HG03342 (cell line): ENCODE measurements at regions not wholly inside any gene's neighbourhood (a gene's known extent, or its start where the extent isn't known, plus 50 kb on each side); places are given as distances from the start of the nearest gene placed in this dataset.

Experiments used
- ATAC-seq: cut with Tn5 transposase; IDR thresholded peaks from one replicate; pipeline ENCODE4 v1.9.1; 2021; ENCODE audit warnings: mild to moderate bottlenecking, moderate library complexity; ENCODE audit not compliant: unreplicated experiment

DNA sequence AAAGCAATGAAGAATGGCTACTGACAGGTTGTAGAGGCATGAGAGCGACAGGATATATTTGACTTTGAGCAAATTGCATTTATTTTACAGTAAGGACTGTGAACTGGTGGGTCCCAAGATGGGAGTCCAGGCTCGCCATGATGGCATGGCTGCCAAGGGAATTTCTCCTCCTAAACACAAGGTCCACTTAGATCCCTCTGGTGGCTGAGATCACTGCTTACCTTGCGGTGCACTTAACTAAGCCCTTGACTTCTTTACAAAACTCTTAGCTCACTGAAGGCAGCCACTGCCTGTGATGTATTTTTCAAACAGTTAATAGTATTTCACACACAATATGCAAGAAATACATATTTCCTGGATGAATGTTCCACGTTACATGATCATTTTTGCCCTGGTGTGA is 50.3 kb upstream of the SORBS2 start:
- no peak for ATAC-seq

DNA sequence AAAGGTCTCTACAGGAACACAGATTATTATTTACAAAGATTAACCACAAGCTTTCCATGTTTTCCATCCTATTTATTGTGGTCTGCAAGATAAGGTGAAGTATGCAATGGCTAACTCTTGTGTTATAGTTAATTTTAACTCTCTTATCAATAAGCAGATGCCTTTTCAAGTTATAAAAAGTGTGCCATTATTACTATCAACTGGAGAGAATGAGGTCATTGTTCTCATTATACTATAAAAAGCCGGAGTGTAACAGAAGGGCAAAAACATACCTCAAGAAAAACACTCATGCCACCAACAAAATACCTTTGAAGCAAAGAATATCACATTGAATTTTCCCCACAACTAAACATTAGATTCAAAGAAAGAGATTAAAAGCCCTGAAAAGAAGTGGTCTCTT is 52.0 kb upstream of the SORBS2 start:
- ATAC-seq: no peak

DNA sequence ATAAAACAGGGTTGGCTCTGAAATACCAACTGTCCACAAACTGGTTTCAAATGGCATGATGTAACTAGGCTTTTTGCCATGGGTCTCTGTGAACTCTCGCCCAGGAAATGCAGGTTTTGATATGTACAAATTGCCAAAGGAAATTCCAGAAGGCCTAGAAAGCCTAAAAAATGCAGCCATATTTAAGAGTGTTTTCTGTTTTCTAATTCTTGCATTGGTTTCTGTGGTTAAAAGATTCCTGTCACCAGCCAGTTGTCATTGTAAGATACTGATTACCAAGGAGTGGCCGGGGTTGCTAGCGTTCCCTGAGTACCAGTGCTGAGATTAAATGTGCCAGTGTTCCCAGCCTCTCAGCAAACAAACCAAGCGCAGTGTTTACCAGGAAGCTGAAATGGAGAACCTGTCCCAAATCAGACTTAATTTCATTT is 53.9 kb upstream of the SORBS2 start:
- no peak for ATAC-seq

DNA sequence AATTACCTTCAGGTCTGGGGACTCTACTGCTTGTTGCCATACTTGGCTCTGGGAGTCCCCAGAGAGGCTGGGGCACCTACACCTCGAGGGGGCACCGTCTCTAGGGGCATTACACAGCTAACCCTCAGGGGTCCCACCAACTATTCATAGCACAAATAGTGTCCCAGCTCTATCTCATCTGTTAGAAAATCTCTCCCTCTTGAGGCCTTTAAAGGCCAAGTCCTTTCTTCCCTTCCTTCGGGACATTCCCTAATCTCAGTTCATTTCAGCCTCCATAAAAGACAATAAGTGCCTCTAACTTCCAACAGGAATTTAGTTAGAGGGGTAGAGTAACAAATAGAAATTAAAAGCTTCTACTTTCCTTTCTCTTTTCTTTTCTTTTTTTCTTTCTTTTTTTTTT is 55.8 kb upstream of the SORBS2 start:
- no peak for ATAC-seq

DNA sequence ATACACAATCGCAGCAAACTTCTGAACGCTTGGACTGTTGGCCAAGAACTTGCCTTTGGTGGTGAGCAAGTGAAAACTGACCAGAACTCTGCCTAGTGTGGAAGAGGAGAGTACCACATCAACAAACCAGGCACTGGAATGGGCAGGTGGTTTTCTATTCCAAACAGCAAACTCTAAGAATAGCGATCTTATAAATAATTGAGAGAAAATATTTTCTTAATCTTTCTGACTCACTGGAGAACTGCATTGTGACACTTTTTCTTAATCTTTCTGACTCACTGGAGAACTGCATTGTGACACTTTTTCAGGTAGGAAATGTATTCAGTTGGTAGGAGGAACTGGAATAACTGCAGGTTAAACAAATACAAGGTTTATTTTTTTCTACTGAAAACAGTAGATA is 57.0 kb upstream of the SORBS2 start:
- no peak for ATAC-seq

DNA sequence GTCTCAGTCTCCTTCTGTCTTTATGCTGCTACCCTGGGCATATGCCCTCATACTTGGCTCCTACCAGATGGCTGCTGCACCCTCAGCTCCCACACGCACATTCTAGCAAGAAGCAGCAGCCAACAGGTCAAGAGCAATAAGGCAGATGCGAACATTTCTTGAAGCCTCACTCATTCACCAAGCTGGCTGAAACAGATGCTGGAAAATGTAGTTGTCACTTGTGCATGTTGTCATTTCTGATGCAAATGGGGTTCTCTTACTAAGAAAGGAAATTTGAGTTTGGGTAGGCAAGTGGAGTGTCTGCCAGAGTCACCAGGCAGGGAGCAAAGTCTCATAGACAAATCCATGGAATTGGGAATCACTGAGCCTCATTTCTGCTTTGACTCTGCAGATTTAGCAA is 57.4 kb upstream of the SORBS2 start:
- ATAC-seq: no peak

DNA sequence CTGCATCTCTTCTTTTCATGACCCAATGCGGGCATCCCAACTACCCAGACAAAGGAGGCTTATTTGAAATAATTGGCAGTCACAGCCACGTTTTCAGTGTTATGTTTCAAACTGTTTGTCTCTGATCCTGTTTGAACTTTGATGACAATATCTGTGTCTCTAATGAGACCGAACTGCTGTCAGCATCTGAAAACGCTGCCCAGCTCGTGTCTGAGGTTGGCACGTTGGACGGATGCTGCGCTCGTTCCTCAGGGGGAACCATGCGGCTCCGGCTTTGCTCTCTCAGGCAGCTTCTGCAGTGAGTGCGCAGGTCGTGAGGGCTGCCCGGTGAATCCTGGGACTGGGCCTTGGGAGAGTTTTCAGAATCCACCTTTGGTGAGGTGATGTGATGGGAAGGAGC is 58.4 kb upstream of the SORBS2 start:
- no peak for ATAC-seq

DNA sequence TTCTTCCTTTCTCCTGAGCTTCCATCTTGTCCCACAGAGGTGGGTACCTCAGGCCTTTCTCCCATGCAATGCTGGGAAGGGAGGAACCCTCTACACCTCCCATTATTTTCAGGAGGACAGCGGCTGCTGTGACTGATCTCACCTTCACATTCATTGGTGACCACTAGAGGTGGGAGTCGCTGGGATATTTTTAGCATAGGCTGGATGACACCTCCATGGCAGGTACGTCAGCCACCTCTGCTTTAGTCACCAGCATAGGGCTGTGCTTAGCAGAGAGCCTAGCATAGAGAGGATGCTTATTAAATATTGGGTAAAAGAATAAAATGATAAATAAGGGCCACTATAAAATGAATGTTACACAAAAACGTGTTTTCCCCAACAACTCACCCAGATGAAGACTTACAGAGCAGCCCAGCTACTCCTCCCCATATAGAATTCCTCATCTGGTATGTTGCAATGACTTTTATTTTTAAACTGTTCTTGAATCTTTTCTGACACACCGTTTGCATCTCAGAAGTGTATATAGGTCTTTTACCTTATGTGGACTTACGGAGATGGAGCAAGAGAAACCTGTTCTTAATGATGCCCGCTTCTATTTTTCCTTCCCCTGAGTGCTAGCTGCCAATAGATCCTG is 60.9 kb upstream of the SORBS2 start:
- ATAC-seq: no peak

DNA sequence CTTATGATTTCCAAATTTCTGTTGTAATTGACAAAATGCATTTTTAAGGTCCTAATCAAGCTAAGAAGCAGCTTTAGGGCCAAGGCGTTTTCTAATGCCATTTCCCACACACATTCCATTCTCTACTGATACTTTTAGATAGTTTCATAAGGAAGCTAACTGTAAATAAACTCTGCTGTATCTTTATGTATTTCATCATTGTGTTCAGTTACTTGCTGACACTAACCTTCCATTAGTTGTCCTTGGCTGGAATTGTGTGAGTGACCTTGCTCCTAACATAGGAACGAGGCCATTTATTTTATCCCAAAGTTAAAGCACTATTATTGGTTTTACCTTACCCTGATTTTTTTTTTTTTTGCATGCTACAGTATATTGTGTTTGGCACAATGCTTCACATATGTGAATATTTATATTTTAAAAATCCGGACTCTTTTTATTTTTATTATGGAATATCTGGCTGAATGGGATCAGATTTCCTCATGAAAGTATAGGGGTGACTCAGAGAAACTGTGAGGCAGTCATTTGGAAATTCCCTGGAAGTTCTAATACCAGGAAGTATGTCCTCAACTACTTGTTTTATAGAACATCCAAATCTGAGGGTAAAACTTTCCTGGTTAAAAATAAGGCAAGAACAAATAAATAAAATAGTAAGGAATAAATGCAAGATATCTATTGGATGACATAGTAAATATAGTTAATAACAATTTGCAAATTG is 62.7 kb upstream of the SORBS2 start:
- ATAC-seq: no peak

DNA sequence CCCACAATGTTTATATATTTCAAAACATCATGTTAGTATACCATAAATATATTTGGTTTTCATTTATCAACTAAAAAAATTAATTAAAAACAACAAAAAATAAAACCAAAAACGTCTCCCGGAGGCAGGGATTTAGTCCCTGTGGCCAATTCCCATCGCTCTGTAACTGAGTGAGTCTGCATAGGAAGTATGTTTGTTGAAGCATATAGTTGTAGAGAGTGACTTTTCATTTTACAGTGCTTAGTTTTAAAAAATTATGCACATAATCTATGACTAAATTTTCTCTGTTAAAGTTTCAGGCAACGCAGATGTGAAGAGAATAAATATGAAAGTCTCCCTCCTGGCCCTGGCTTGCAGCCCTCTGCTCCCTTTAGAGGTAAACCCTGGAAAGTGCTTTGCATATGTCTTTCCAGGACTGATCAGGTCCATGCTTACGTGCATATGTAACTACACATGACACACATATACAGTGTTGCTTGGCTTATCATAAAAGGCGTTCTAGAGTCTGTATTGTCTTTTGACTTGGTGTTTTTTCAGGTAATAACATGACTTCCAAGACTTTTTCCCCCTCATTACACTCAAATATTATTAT is 63.4 kb upstream of the SORBS2 start:
- ATAC-seq: no peak

DNA sequence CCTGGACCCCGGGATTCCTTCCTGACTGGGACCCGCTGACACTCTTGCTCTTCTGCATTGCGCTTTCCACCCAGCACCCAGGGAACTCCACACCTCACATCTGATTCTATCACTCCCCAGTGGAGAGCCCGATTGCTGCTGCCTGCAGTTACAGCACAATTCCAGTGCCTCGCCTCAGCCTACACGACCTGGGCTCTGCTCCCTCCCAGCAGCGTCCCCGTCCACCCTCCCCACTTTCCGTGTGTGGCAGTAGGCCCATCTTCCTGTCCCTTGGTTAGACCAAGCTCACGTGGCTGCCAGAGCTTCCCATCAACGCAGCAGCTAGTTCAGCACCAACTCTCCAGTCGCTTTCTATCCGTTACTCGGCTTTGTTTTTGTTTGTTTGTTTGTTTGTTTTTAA is 66.6 kb upstream of the SORBS2 start:
- no peak for ATAC-seq

DNA sequence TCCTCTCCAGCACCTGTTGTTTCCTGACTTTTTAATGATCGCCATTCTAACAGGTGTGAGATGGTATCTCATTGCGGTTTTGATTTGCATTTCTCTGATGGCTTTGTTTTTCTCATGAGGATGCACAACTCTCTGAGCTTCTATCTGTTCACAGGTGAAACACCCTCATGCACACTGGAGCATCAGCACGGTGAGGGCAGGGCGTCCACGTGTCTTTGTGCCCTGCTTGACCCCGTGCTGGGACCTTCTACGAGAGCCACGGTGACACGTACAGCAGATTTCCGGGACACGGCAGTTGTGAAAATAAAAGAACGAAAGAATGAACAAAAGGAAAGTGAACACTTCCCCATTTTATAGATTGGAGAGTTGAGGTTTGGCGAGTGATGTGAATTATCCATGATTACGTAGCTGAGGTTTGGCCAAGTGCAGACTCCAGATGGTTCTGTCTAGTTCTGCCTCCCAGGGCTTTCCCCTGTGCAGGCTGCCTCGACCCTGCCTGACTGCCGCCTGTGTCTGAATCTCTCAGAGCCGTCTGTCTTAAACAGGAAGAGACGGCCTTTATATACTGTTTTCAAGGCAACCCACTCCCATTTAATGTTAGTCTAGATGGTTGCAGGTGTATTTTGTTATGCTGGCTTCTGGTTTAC is 67.8 kb upstream of the SORBS2 start:
- no peak for ATAC-seq

DNA sequence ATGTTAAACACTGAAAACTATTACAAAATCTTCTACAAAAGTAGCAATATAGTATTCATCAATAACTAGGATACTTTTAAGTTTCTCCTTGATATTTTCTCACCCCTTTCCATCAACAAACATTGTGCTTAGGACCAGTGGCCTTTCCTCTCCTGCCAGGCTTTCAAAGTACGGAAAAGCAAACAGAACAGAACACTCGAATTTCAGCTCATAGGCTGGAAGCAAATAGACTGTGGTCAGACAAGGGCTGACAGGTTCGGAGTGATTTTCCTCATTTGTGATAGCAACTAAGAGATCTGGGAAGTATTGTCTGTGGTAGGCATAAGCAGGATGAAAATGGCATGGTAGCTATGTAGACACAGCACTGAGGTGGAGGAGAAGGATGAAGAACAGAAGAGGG is 68.6 kb upstream of the SORBS2 start:
- no peak for ATAC-seq

DNA sequence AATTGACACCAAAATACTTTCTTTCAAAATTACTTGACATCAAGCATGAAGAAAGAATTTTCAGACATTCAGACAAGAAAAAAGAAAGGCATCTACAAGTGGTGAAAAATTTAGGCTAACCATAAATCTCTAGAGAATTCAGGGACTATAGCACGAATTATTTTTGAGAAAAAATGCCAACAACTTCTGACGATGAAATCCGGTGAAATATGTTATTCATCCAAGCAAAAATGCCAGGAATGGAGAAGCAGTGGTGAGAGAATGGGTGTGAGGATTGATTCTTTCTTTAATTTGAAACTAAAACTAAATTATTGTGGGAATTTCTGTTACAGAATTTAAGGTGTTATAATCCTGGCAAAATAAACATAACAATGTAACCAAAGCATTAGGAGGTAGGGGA is 69.4 kb upstream of the SORBS2 start:
- ATAC-seq: no peak

DNA sequence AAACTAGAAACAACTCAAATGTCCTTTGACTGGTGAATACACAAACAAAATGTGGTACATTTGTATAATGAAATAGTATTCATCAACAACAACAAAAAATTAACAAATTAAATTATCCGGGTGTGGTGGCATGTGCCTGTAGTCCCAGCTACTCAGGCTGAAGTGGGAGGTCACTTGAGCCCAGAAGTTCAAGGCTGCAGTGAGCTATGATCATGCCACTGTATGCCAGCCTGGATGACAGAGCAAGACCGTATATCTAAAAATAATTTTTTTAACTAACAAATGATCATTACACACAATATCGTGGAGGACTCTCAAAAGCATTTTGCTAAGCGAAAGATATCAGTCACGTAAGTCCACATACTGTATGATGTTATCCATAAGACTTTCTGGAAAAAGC is 71.6 kb upstream of the SORBS2 start:
- no peak for ATAC-seq

DNA sequence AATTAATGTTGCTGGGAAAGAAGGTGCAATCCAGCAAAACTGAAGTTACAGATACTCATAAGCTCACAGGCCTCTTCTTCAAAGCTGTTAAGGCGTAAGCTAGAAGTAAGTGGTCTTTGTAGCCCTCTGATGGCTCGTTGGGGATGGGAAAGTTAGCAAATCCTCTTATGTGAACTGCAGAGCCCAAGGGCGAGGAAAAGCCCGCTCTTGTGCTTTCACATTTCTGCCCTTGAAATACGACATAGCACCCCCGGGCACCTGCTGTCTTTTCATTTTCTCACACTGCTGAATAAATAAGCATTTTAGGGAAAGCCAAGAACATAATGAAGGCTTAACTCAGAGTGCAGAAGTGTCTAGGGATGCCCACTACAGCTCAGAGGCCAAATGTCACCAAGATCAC is 73.1 kb upstream of the SORBS2 start:
- no peak for ATAC-seq

DNA sequence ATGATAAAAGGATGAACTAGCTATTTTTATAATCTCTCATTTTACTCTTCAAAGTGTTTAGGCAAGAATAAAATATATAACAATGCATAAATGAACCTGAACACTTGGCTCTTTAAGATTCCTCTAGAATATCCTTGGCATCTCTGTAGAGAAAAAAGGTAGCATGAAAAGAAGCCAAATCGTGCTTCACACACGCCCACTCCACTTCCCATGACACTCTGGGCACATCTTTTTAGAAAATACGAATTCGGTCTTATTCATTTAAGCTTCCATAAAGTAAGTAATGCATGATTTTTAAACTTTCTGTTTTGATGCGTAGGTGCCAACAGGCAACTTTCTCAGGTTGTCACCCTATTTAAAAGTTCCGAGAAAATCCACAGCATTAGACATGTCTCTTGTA is 73.6 kb upstream of the SORBS2 start:
- no peak for ATAC-seq

DNA sequence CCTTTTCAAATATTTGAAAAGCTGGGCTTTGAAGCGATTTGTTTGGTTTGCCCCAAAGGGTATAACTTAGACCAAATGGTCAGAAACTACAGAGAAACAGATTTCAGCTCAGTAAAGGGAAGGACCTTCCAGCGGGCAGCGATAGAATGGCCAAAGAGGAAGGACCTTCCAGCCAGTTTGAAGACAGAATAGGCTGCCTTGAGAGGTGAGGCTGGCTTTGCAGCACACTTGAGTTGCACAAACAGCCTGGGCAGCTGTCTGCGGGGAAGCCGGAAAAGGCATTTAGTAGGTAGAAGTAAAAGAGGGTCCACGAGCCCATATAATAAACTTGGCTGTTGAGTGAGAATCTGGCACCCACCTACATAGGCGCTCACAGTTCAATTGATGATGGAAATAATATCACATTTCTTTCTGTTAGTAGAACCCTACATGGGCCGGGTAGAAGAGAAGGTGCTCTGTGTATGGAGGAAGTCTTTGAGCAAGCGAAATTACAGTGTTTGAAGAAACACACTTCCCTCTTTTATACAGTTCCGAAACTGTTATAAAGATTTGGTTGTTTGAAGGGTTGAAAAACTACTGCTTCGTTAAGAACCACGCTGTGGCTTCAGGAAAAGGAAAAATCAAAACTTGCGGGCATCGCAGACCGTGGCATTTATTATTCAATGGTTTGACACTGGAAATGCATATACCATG is 75.0 kb upstream of the SORBS2 start:
- ATAC-seq: no peak

DNA sequence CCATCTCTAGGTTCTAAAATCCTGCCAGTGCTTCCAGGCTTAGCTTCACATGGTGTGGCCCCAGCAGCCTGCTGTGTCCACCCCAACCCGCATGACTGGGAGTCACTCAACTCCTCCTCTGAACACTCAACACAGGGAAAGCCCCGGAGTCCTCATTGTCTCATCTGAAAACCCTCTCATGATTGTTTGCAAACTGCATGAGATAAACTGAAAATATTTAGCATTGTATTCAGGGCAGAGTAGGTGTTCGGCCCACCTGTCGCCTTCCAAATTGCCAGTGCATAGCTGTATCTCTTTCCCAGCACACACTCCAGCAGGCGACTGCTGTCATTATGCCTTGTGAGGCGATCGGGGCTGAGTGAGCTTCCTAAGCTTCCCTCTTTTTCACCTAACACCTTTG is 76.7 kb upstream of the SORBS2 start:
- ATAC-seq: no peak

DNA sequence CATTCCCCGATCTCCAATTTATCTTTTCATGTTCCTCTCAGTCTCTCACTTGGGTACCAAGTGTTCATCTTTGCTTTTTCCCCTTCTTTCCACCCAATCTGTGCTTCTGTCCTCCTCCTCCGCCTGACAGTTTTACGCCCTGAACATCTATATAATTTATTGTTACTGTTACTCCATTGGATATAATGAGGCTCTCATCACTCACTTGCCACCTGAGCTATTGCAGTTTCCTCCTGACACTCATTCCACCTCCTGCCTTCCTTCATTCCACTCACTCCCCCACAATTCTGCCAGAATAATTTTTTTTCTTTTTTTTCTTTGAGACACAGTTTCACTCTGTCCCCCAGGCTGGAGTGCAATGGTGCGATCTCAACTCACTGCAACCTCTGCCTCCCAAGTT is 77.6 kb upstream of the SORBS2 start:
- ATAC-seq: no peak

DNA sequence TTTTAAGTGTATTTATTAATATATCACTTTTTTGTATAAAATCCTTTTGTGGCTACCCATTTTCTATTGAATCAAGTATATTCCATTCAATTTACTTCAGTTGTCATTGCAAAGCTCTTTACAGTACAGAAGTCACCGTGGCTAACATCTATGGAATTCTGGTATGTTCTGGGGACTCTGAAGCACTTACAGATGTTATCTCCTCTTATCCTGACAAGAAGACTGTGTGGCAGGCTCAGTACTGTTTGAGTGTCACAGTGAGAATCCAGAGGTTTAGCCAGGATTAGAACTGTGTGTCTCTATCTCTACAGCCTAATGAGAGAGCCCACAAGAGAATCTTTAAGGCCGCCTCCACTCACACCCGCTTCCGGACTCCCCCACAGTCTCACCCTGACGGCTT is 78.2 kb upstream of the SORBS2 start:
- no peak for ATAC-seq

DNA sequence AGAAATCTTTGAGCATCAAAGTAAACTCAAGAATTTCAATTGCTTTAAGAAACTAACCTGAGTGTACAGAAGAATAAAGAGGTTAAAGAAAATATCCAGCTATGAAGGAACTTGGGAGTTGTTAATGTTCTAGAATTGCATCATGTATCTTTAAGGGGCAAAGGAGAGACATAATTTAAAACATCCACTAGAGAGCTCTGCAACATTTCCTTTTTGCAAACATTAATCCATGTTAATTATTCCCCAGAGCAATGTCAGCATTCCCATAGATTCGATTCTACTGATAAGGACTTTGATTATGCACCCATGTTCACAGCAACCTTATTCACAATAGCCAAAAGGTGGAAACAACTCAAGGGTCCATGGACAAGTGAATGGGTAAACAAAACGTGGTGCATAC is 80.2 kb upstream of the SORBS2 start:
- no peak for ATAC-seq
